ENCODE measurements at regions not wholly inside any gene's neighbourhood (a gene's known extent, or its start where the extent isn't known, plus 50 kb on each side); places are given as distances from the start of the nearest gene placed in this dataset.
"Not testable (repeated sequence)": the region's sequence is repeated elsewhere in the genome, so short reads cannot be mapped to it uniquely, and the experiment has no call there.

DNA sequence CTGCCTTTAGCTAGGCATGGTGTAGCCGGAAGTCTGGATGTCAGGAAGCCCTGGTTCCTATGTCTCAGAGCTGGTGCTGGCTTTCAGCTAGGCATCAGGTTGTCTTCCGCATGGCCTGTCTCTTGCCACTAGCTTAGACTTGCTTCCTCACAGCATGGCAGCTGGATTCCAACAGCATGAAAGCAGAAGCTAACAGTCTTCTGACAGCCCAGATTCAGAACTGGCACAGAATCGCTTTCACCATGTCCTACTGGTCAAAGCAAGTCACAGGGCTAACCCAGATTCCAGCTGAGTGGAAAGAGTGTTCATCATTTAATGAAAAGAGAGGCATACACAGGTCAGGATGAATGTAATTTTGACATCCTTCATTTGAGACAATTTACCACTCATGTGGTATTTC is 1050.5 kb downstream of the ROBO2 start:
- no peaks in the 10 kb centered on the region for H3K9me1 ChIP-seq (ENCODE audit: control insufficient read depth, extremely low read depth, insufficient read depth, low read length)
- H2AFZ ChIP-seq (ENCODE audit: control insufficient read depth, low read length), result no peak overlapping the region
- no peak overlapping the region for H3K27ac ChIP-seq (ENCODE audit: control insufficient read depth, insufficient read depth, low read length)
- no peaks in the 10 kb centered on the region for H3K4me1 ChIP-seq (ENCODE audit: control insufficient read depth, extremely low read depth, insufficient read depth, low read length)
- H3K9ac ChIP-seq (ENCODE audit: control insufficient read depth, extremely low read depth, insufficient read depth, low read length), result no peak overlapping the region
- H3K27me3 ChIP-seq (ENCODE audit: control insufficient read depth, extremely low read depth, insufficient read depth, low read length), result no peaks in the 10 kb centered on the region
- no peak for DNase-seq (ENCODE audit: low read depth, low spot score)
- dilution Hi-C loops (cut with MboI; ENCODE audit: extremely low pct_ligation_motif_present, low sequenced_read_pairs), result no loop called here
- H3K79me2 ChIP-seq (ENCODE audit: control insufficient read depth, insufficient read depth, low read length), result no peaks in the 10 kb centered on the region
- H3K4me3 ChIP-seq (ENCODE audit: control insufficient read depth in 2 of 3, extremely low read depth in 1 of 3, insufficient read depth in 2 of 3, low read depth in 1 of 3, low read length in 3 of 3), result no peak overlapping the region
- no peak for FAIRE-seq
- no peaks in the 10 kb centered on the region for H4K20me1 ChIP-seq (ENCODE audit: control insufficient read depth, extremely low read depth, insufficient read depth, low read length)
- H3K36me3 ChIP-seq (ENCODE audit: control insufficient read depth in 2 of 2, extremely low read depth in 1 of 2, insufficient read depth in 2 of 2, low read length in 2 of 2), result no peaks in the 10 kb centered on the region
- TF ChIP-seq EZH2 (IDR thresholded peaks at IDR 0.05; ENCODE audit: low read length), result no peak
- H3K4me2 ChIP-seq (ENCODE audit: control insufficient read depth, extremely low read depth, insufficient read depth, low read depth, low read length), result no peak overlapping the region
- H3K9me3 ChIP-seq (ENCODE audit: control insufficient read depth, low read depth, low read length), result peaks cover 3% of the 10 kb centered on the region

DNA sequence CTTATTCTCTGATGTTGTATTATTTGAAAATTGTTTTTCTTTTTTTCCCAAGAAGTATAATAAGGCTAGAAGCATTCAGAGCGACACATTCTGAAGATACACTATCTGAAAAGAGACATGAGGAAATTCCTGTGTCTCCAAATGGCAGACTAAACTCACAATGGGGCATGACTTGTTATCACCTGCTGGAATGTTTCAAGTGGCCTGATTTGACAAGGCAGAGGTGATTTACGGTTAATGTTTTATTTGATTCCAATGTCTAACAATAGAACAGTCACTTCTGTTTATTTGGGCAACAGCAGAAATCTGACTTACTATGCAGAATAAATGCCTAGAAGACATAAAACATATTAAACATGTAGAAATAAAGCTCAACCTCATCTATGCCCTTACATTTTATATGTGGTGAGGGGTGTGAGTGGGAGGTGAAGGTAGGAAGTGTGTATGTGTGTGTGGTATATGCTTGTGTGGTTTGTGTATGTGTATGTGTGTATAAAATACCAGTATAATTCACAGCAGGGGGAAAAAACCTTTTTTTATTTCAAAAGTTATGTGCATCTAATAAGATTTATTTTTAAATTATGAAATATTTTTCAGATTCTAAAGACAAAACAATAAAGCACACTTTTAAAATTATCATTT is 1051.7 kb downstream of the ROBO2 start:
- Histone ChIP-seq H4K20me1 (ENCODE audit: control insufficient read depth, extremely low read depth, insufficient read depth, low read length) (no peaks in the 10 kb centered on the region), H3K4me3 (ENCODE audit: control insufficient read depth in 2 of 3, extremely low read depth in 1 of 3, insufficient read depth in 2 of 3, low read depth in 1 of 3, low read length in 3 of 3) (no peak overlapping the region), H3K79me2 (ENCODE audit: control insufficient read depth, insufficient read depth, low read length) (no peaks in the 10 kb centered on the region), H3K9ac (ENCODE audit: control insufficient read depth, extremely low read depth, insufficient read depth, low read length) (no peak overlapping the region), H3K27me3 (ENCODE audit: control insufficient read depth, extremely low read depth, insufficient read depth, low read length) (no peaks in the 10 kb centered on the region), H3K4me1 (ENCODE audit: control insufficient read depth, extremely low read depth, insufficient read depth, low read length) (no peaks in the 10 kb centered on the region), H3K36me3 (ENCODE audit: control insufficient read depth in 2 of 2, extremely low read depth in 1 of 2, insufficient read depth in 2 of 2, low read length in 2 of 2) (no peaks in the 10 kb centered on the region), H3K4me2 (ENCODE audit: control insufficient read depth, extremely low read depth, insufficient read depth, low read depth, low read length) (no peak overlapping the region), H2AFZ (ENCODE audit: control insufficient read depth, low read length) (no peak overlapping the region), H3K9me3 (ENCODE audit: control insufficient read depth, low read depth, low read length) (no peaks in the 10 kb centered on the region), H3K9me1 (ENCODE audit: control insufficient read depth, extremely low read depth, insufficient read depth, low read length) (no peaks in the 10 kb centered on the region), H3K27ac (ENCODE audit: control insufficient read depth, insufficient read depth, low read length) (no peak overlapping the region)
- FAIRE-seq (no peak), DNase-seq (ENCODE audit: low read depth, low spot score) (no peak)
- TF ChIP-seq EZH2 (IDR thresholded peaks at IDR 0.05; ENCODE audit: low read length), result no peak
- TF ChIP-seq, protein P1, sequence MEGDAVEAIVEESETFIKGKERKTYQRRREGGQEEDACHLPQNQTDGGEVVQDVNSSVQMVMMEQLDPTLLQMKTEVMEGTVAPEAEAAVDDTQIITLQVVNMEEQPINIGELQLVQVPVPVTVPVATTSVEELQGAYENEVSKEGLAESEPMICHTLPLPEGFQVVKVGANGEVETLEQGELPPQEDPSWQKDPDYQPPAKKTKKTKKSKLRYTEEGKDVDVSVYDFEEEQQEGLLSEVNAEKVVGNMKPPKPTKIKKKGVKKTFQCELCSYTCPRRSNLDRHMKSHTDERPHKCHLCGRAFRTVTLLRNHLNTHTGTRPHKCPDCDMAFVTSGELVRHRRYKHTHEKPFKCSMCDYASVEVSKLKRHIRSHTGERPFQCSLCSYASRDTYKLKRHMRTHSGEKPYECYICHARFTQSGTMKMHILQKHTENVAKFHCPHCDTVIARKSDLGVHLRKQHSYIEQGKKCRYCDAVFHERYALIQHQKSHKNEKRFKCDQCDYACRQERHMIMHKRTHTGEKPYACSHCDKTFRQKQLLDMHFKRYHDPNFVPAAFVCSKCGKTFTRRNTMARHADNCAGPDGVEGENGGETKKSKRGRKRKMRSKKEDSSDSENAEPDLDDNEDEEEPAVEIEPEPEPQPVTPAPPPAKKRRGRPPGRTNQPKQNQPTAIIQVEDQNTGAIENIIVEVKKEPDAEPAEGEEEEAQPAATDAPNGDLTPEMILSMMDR (optimal IDR thresholded peaks at IDR 0.05 in 1 of 3, IDR thresholded peaks at IDR 0.05 in 1 of 3, conservative IDR thresholded peaks at IDR 0.05 in 1 of 3; ENCODE audit: extremely low read depth in 1 of 3, insufficient read depth in 2 of 3, low read length in 3 of 3), result no peak
- dilution Hi-C loops (cut with MboI; ENCODE audit: extremely low pct_ligation_motif_present, low sequenced_read_pairs), result no loop called here

DNA sequence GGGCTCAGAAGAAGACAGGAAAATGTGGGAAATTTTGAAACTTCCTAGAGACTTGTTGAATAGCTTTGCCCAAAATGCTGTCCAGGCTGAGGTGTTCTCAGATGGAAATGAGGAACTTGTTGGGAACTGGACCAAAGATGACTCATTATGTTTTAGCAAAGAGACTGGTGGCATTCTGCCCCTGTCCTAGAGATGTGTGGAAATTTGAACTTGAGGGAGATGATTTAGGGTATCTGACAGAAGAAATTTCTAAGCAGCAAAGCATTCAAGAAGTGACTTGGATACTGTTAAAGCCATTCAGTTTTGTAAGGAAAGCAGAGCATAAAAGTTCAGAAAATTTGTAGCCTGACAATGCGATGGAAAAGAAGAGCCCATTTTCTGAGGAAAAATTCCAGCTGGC is 1052.7 kb downstream of the ROBO2 start:
- H3K36me3 ChIP-seq (ENCODE audit: control insufficient read depth in 2 of 2, extremely low read depth in 1 of 2, insufficient read depth in 2 of 2, low read length in 2 of 2); H3K27me3 ChIP-seq (ENCODE audit: control insufficient read depth, extremely low read depth, insufficient read depth, low read length); H3K9me3 ChIP-seq (ENCODE audit: control insufficient read depth, low read depth, low read length); FAIRE-seq; H3K4me1 ChIP-seq (ENCODE audit: control insufficient read depth, extremely low read depth, insufficient read depth, low read length); DNase-seq (ENCODE audit: low read depth, low spot score); H2AFZ ChIP-seq (ENCODE audit: control insufficient read depth, low read length); H3K79me2 ChIP-seq (ENCODE audit: control insufficient read depth, insufficient read depth, low read length); H3K4me2 ChIP-seq (ENCODE audit: control insufficient read depth, extremely low read depth, insufficient read depth, low read depth, low read length); H3K9me1 ChIP-seq (ENCODE audit: control insufficient read depth, extremely low read depth, insufficient read depth, low read length); H4K20me1 ChIP-seq (ENCODE audit: control insufficient read depth, extremely low read depth, insufficient read depth, low read length); H3K9ac ChIP-seq (ENCODE audit: control insufficient read depth, extremely low read depth, insufficient read depth, low read length); H3K4me3 ChIP-seq (ENCODE audit: control insufficient read depth in 2 of 3, extremely low read depth in 1 of 3, insufficient read depth in 2 of 3, low read depth in 1 of 3, low read length in 3 of 3); dilution Hi-C loops (cut with MboI; ENCODE audit: extremely low pct_ligation_motif_present, low sequenced_read_pairs); H3K27ac ChIP-seq (ENCODE audit: control insufficient read depth, insufficient read depth, low read length): not testable (repeated sequence)

Measured in keratinocyte (primary cell).